ACC112 (cell line): ENCODE measurements at regions not wholly inside any gene's neighbourhood (a gene's known extent, or its start where the extent isn't known, plus 50 kb on each side); places are given as distances from the start of the nearest gene placed in this dataset.
A peak's percentile ranks its signal among the peaks of the same experiment; 100 is the strongest.

Experiments used
- H2AFZ ChIP-seq: fragments of 200-600 bp; sonication (generic); one replicate; pipeline ENCODE4 v1.6.0; 2017; ENCODE audit warnings: antibody characterized with exemption, low read length; ENCODE audit not compliant: unreplicated experiment
- H3K27ac ChIP-seq: fragments of 200-600 bp; sonication (generic); 2 replicates; pipeline ENCODE4 v1.5.1; 2014; ENCODE audit warnings: low read depth, mild to moderate bottlenecking, antibody characterized with exemption, low read length, moderate library complexity
- H3K27me3 ChIP-seq: fragments of 200-600 bp; sonication (generic); 2 replicates; pipeline ENCODE4 v1.6.1; 2014; ENCODE audit warnings: mild to moderate bottlenecking, antibody characterized with exemption, low read length, moderate library complexity, mixed read lengths; ENCODE audit not compliant: insufficient read depth
- H3K36me3 ChIP-seq: fragments of 200-600 bp; sonication (generic); 2 replicates; pipeline ENCODE4 v1.6.1; 2016; ENCODE audit warnings: mild to moderate bottlenecking, antibody characterized with exemption, low read length, moderate library complexity, mixed read lengths; ENCODE audit not compliant: insufficient read depth
- H3K4me1 ChIP-seq: fragments of 200-600 bp; sonication (generic); one replicate; pipeline ENCODE4 v1.6.1; 2016; ENCODE audit warnings: low read length, mixed read lengths; ENCODE audit not compliant: insufficient read depth, unreplicated experiment, control insufficient read depth
- H3K4me3 ChIP-seq: fragments of 200-600 bp; sonication (generic); 2 replicates; pipeline ENCODE4 v1.5.1; 2014; ENCODE audit warnings: mild to moderate bottlenecking, low read depth, low read length
- H3K79me2 ChIP-seq: fragments of 200-600 bp; sonication (generic); one replicate; pipeline ENCODE4 v1.6.0; 2016; ENCODE audit warnings: low read length; ENCODE audit not compliant: control insufficient read depth, unreplicated experiment, insufficient read depth

- no peaks in the 10 kb centered on the region for H3K27me3 ChIP-seq
- no peaks in the 10 kb centered on the region for H3K4me1 ChIP-seq
- H3K79me2 ChIP-seq, result no peaks in the 10 kb centered on the region
- no peak overlapping the region for H3K4me3 ChIP-seq
- no peak overlapping the region for H3K27ac ChIP-seq
- H3K36me3 ChIP-seq, result no peaks in the 10 kb centered on the region
- no peak overlapping the region for H2AFZ ChIP-seq
Observed at GRCh38 chr12:20300457-20300856, 67.9 kb upstream of the PDE3A start.

- H3K4me1 ChIP-seq, result no peaks in the 10 kb centered on the region
- H3K27ac ChIP-seq, result no peak overlapping the region
- no peak overlapping the region for H3K4me3 ChIP-seq
- no peaks in the 10 kb centered on the region for H3K79me2 ChIP-seq
- H3K27me3 ChIP-seq, result no peaks in the 10 kb centered on the region
- no peaks in the 10 kb centered on the region for H3K36me3 ChIP-seq
- H2AFZ ChIP-seq, result no peak overlapping the region
Observed at GRCh38 chr12:20305470-20305869, 62.9 kb upstream of the PDE3A start.

- H3K4me3 ChIP-seq, result no peak overlapping the region
- no peaks in the 10 kb centered on the region for H3K79me2 ChIP-seq
- no peak overlapping the region for H3K27ac ChIP-seq
- H3K36me3 ChIP-seq, result no peaks in the 10 kb centered on the region
- peaks cover 16% of the 10 kb centered on the region for H3K4me1 ChIP-seq
- no peaks in the 10 kb centered on the region for H3K27me3 ChIP-seq
- no peak overlapping the region for H2AFZ ChIP-seq
Observed at GRCh38 chr12:20309504-20310148, 58.7 kb upstream of the PDE3A start.

GRCh38 chr12:20314328-20314727, 54.0 kb upstream of the PDE3A start:
- no peaks in the 10 kb centered on the region for H3K27me3 ChIP-seq
- peak overlapping the region; percentile 85 for H3K27ac ChIP-seq
- H3K4me1 ChIP-seq, result peaks cover 28% of the 10 kb centered on the region
- no peaks in the 10 kb centered on the region for H3K36me3 ChIP-seq
- H3K4me3 ChIP-seq, result peak overlapping the region; percentile 22; the same call in 1 of the 2 replicates
- no peak overlapping the region for H2AFZ ChIP-seq
- no peaks in the 10 kb centered on the region for H3K79me2 ChIP-seq

- Histone ChIP-seq H3K79me2 (no peaks in the 10 kb centered on the region), H2AFZ (no peak overlapping the region), H3K27me3 (no peaks in the 10 kb centered on the region), H3K36me3 (no peaks in the 10 kb centered on the region), H3K27ac (no peak overlapping the region), H3K4me1 (peaks cover 28% of the 10 kb centered on the region), H3K4me3 (no peak overlapping the region)
Observed at GRCh38 chr12:20317554-20317953, 50.8 kb upstream of the PDE3A start.
